ENCODE measurements at regions not wholly inside any gene's neighbourhood (a gene's known extent, or its start where the extent isn't known, plus 50 kb on each side); places are given as distances from the start of the nearest gene placed in this dataset.

- Histone ChIP-seq H3K4me1 (replicated peaks in 1 of 4; ENCODE audit: control insufficient read depth in 3 of 4, insufficient read depth in 4 of 4, low read length in 3 of 4) (no peaks in the 10 kb centered on the region), H3K4ac (replicated peaks; ENCODE audit: insufficient read length, low read depth, low read length) (no peak overlapping the region), H3K23me2 (ENCODE audit: low read depth, low read length) (no peaks in the 10 kb centered on the region), H3K56ac (replicated peaks; ENCODE audit: insufficient read length, low read depth, low read length) (no peak overlapping the region), H2AFZ (ENCODE audit: low read length) (no peak overlapping the region), H3K79me1 (ENCODE audit: low read depth, low read length) (no peaks in the 10 kb centered on the region), H3K14ac (ENCODE audit: insufficient read length) (no peak overlapping the region), H3K4me2 (ENCODE audit: insufficient read depth in 1 of 2, low read depth in 2 of 2, low read length in 2 of 2) (no peak overlapping the region), H4K91ac (replicated peaks; ENCODE audit: insufficient read length, low read length) (no peak overlapping the region), H3K36me3 (ENCODE audit: control insufficient read depth in 2 of 4, insufficient read depth in 4 of 4, low read length in 3 of 4) (no peaks in the 10 kb centered on the region), H2BK12ac (ENCODE audit: low read depth, low read length) (no peak overlapping the region), H3K4me3 (ENCODE audit: extremely low read depth in 1 of 4, insufficient read depth in 2 of 4, low read depth in 3 of 4, low read length in 4 of 4) (no peak overlapping the region), H3K9me3 (ENCODE audit: insufficient read depth in 2 of 2, low read depth in 1 of 2, low read length in 1 of 2) (no peaks in the 10 kb centered on the region), H2BK15ac (ENCODE audit: low read length) (no peak overlapping the region), H4K8ac (ENCODE audit: extremely low read depth, insufficient read depth, low read length) (no peak overlapping the region), H4K20me1 (replicated peaks in 1 of 2; ENCODE audit: control insufficient read depth in 1 of 2, insufficient read depth in 2 of 2, low read length in 2 of 2) (no peaks in the 10 kb centered on the region), H2AK5ac (ENCODE audit: low read depth, low read length) (no peak overlapping the region), H3K23ac (ENCODE audit: insufficient read length) (no peak overlapping the region), H2BK5ac (ENCODE audit: low read depth, low read length) (no peak overlapping the region), H2BK20ac (ENCODE audit: low read length) (no peak overlapping the region), H3K27ac (ENCODE audit: low read depth, low read length) (no peak overlapping the region), H4K5ac (ENCODE audit: insufficient read length, low read depth, low read length) (no peak overlapping the region), H3K79me2 (ENCODE audit: control insufficient read depth in 1 of 2, insufficient read depth in 2 of 2, low read length in 2 of 2) (no peaks in the 10 kb centered on the region), H3K9ac (replicated peaks in 1 of 4; ENCODE audit: extremely low read depth in 1 of 4, low read depth in 3 of 4, low read length in 3 of 4) (no peak overlapping the region), H3K18ac (ENCODE audit: extremely low read depth, low read length) (no peak overlapping the region), H2BK120ac (replicated peaks; ENCODE audit: low read depth, low read length) (no peak overlapping the region), H3K27me3 (replicated peaks in 1 of 4; ENCODE audit: control insufficient read depth in 3 of 4, extremely low read depth in 1 of 4, insufficient read depth in 3 of 4, low read length in 3 of 4) (no peaks in the 10 kb centered on the region)
- FAIRE-seq, result no peak
- POLR2A ChIA-PET (ENCODE audit: partially characterized antibody), result no interaction called here
- CTCF ChIA-PET (ENCODE audit: partially characterized antibody), result interaction anchor here (0.7 to 2.1 kb wide), 6 partner anchors 12 to 750 kb away, joined by 3 to 8 read pairs (median 4); no protein-coding TSS in a partner anchor
- 82% methylated on average over 6 of the region's 6 CpGs; no CpG with 5 or more reads in 1 of the 2 experiments for WGBS, 2 experiments (ENCODE audit: extremely low coverage in 1 of 2, insufficient coverage in 1 of 2, insufficient read length in 1 of 2, insufficient replicate concordance in 2 of 2, low coverage in 1 of 2, low lambda C conversion rate in 2 of 2, missing lambda C conversion rate in 1 of 2)
- TF ChIP-seq KDM4A (IDR thresholded peaks at IDR 0.05; ENCODE audit: low read depth, low read length, severe bottlenecking), result no peak
- peak; percentile 30 to 39; a peak in 3 of 4 replicates for TF ChIP-seq RAD21 (IDR thresholded peaks at IDR 0.05 in 1 of 2, conservative IDR thresholded peaks at IDR 0.05 in 1 of 2; ENCODE audit: low read depth in 2 of 2, low read length in 2 of 2)
- no peak for DNase-seq (ENCODE audit: low read depth in 1 of 2, low spot score in 2 of 2)
Observed at GRCh38 chr14:29463727-29464395, 463.8 kb downstream of the PRKD1 start.
